ENCODE measurements at regions not wholly inside any gene's neighbourhood (a gene's known extent, or its start where the extent isn't known, plus 50 kb on each side); places are given as distances from the start of the nearest gene placed in this dataset.

GRCh38 chr5:158436271-158437065, 577.5 kb upstream of the CLINT1 start:
- DNase-seq, result no peak

DNA sequence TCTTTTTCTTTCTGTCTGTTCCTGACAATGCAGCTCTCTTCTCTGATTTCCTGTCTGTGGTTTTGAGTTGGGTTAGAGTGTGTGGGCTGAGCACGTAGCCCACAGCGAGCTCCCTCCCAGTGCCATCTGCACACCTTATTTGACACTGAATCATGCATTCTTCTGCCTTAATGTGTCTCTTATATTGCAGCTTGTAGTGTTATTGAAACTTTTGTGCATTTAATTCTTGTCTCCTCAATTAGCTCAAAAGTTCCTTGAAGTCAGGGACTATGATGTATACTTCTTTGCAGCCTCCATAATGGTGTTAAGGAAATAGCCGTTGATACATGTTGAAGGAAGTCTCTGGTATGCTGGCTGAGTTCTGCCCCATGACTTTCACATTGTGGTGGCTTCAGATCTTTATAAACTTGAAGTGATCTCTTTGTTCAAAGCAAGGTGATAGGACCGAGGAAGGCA, 576.2 kb upstream of the CLINT1 start:
- no peak for DNase-seq

DNA sequence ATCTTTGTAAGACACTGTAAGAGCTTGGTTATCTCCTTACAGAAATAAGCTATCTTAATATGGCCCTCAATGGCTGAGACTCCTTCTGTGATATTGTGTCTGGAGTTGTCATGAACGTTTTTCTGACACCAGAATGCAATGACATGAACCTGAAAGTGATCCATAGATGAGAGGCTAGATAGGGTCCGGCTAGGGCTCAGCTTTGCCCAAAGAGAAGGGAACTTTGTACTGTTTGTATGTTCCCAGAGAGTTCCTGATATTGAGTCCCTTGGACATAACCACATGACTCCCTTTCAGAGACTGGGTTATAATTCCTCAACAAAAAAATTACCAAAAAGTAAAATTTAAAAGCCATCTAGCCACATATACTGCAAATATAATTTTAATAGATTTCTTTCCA, 575.8 kb upstream of the CLINT1 start:
- no peak for DNase-seq

DNA sequence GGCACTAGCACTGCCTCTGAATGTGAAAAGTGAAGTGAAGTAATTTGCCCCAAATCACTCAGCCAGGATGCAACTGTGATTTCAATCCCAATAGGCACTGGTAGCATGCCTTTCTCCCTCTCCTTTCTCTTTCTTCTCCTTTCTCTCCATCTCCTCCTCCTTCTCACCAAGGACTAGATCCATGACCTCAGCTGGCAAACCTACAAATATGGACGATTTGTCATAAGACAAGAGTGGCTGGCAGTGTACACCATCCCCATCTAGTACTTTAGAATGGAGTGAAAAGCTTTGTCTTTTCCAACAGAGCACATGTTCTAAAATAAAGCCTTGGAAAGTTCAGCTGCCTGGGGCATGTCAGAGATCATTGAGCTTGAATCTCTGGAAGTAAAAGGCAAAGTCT, 574.7 kb upstream of the CLINT1 start:
- DNase-seq, result no peak

DNA sequence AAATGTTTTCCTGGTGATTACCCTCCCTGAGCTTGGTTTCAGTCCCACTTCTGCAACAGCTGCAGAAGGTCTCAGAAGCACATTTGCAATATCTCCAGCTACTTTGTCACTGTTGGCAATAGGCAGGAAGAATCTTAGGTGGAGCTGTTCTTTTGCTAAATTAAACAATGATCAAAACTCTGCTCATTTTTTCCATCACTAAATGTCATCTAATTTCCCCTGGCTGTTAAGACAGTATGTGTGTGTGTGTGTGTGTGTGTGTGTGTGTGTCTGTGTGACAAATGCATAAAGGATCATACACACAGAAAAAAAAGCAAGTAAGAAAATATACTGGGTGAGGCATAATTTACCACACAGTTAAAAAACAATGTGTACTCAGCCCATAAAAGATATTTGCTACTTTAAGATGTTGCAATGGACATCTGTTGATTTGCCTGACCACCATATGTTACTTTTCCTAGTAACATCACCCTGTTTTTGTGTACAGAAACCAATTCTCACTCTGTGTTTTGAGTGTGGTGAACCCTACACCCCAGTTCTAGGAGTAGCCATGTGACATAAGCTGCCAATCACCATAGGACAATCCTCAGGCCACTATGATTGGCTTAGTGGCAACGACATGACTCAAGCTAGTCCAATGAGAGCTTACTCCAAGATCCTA, 572.6 kb upstream of the CLINT1 start:
- DNase-seq, result peak; percentile 19

GRCh38 chr5:158430798-158431167, 571.8 kb upstream of the CLINT1 start:
- DNase-seq, result no peak

DNA sequence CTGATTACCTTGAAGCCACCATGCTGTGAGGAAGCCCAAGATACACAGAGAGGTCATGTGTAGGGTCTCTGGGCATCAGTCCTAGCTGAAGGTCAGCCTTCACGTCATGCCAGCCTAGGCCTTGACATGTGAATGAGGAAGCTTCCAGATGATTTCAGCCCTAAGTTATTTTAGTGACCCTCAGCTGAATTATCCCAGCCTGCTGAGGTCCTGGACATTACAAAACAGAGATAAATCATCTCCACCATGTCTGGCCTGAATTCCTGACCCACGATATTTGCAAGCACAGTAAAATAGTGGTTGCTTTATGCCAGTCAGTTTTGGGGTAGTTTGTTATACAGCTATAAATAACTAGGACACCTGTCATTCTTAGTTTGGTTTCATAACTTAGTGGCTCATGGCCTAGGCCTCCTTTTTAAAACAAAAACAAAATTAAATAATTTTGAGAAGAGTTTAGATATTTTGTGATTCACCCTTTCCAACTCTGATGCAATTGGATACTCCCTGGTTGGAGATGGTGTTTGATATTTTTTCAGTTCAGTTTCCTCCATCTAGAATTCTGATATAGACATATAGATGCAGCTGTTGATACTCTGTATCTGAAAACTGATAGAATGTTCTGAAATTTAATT, 571.3 kb upstream of the CLINT1 start:
- DNase-seq, result no peak

DNA sequence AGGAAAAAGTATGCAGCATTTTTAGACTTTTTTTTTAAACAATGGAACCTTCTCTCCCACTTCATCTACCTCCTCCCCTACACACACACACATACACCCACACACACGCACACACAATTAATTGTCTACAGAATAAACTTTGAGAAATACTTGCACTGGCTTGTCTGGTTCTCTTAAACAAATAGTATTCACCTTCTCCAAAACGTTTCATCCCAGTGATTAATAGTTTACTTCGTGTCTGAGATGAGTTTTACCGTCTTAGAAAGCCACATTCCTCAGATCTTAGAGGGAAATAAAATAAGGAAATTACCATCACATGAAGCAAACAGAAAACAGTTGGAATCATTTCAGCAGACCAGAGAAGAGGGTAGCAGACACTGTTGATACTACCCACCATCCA, 570.6 kb upstream of the CLINT1 start:
- DNase-seq, result no peak

DNA sequence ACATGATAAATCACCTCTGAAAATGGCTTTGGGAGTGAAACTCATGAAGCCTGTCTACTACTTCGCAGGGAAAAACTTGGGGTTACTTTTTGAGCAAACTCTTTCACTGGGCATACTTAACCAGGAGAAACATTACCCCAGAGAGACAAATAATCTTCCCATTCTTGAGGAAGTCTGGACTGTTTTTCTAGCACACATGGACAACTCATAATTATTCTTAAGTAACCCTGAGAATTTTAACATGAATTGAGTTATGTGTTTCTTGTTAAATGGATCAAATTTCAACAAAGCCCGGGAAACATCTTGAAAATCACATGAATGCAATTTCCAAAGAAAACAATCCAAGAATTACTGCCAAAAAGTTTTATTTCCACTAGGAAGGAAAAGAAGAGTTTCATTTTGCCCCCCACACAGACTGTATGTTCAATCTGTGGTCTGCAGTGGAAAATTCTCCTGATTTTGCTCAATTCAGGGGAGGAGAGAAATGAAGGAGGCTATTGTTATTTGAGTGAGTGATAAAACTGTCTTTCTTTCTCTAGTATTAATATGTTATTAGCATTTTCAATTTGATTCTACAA, 564.8 kb upstream of the CLINT1 start:
- DNase-seq, result peak; percentile 3

DNA sequence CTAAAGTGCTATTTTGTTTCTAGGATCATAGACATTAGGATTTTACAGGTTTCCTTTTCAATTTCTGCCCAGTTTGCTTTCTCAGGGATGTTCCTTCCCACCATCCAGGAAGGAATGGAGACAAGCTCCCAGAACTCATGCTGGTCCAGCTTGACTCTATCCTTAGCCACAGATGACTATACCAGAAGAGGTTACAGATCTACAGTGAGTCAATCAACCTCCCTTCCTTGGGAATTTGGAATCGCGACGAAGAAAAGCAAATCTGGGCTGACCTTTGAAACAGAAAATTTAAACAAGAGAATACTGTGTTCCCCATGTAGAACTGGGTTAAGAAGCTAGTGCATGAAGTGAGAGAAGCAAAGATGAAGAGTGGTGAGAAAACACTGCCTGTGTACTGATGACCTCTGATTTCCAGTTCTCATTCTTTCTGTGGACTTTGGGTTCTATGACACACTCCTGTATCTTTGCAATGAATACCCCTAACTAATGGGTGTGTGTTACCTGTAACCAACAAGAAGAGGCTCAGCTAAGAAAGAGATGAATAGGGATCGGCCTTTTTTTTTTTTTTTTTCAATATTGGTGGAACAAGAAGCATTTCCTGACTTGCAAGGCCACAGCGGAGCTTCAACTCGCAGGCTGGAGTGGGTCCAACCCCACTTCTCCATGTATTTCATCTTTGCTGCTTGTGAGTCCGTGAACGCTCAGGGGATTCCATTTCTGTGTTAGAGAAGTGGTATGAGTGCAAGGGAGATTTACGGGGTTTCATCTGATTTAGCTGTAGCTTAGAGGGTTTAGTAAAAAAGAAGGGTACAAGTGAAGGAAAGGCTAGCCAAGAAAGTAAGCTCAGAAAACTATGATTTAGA, 563.9 kb upstream of the CLINT1 start:
- peak; percentile 5 for DNase-seq

DNA sequence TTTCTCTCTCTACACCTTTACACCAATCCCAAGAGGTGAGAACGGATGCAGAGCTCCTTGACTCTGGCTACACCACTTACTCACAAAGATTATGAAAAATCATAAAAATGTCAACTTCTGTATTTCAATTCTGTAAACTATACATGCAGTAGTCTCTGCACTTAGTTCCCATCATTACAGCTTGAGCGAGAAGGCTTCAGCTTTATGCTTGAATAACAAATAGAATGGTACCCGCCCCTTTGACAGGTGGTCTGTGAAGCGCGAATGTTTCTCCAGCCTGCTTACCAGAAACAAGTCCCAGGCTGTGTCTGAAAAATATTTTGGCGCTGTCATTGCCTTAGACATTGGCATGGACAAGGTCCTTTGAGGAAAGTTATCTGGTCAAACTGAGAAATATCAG, 562.4 kb upstream of the CLINT1 start:
- no peak for DNase-seq

DNA sequence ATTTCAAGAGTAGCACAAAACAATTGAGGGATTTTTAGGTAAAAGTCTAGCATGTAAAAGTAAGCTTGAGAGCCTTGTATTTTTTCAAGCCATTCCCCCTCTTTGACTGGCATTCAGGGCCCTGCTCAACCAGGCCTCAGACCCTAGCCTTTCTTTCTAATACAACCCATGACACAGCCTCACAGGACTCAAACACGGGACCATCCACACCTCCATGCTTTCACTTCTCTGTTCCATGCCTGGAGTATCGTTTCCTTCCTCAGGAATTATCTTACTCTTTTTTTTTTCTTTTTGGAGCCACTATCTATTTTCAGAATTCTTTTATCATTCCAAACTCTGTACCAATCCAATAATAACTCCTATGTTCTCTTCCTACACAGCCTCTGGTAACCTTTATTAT, 560.2 kb upstream of the CLINT1 start:
- no peak for DNase-seq

DNA sequence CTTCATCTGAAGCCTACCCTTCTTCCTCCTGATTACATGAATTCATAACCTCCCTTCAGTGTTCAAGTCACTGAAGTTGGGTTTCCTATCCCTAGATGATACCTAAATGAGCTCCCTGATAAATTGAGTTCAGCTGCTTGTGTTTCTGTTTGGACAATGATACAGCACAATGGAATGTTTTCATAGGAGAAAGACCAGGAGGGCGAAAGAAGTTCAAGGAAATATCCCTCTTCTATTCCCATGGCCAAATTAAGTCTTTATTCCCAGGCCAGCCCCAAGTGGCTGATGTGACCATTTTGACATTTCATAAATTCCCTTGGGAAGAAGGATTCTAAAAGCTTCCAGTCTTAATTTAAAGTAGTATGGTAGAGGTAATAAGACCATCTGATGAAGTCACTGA, 555.8 kb upstream of the CLINT1 start:
- no peak for DNase-seq

GRCh38 chr5:158414333-158414762, 555.4 kb upstream of the CLINT1 start:
- DNase-seq, result no peak

DNA sequence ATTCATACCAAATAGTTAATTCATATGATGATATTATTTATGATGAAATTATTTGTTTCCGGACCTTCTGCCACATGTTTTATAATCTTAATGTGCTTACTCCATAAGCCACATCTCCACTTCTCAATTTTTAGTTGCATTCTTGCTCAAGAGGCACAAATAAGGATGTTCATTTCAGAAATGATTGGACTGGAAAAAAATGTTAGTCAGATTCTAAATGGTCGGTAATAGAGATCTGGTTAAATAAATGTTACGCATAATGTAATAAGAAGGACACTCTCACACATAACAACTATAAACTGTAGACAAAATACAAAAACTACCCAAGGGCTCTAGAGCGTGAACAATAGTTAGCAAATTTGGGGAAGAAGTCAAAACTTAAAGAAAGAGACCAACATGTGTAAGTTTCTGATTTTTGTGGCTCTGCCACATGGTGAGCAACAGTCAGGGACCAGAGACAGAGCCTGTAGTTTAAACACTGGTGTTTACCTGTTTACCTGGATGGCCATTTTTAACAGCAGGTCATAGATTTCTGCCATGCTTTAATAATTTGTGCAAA, 554.3 kb upstream of the CLINT1 start:
- no peak for DNase-seq

- DNase-seq, result no peak
These were observed 552.0 kb upstream of the CLINT1 start for GRCh38 chr5:158410976-158411375.

DNA sequence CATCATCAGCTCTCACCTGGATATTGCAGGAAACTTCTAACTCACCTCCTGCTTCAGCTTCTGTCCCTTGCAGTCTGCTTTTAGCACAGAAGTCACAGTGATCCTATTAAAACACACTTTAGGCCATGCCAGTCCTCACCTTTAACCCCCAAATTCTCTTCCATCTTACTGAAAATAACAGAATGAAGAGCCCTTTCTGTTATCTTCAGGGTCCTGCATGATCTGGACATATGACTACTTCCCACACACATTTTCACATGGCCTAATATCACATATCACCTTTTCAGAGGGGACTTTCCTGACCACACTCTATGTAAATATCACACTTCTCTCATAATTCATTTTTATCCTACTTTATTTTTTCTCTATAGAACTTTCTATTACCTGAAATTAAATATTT, 550.6 kb upstream of the CLINT1 start:
- DNase-seq, result no peak

GRCh38 chr5:158407824-158408195, 548.9 kb upstream of the CLINT1 start:
- no peak for DNase-seq

DNA sequence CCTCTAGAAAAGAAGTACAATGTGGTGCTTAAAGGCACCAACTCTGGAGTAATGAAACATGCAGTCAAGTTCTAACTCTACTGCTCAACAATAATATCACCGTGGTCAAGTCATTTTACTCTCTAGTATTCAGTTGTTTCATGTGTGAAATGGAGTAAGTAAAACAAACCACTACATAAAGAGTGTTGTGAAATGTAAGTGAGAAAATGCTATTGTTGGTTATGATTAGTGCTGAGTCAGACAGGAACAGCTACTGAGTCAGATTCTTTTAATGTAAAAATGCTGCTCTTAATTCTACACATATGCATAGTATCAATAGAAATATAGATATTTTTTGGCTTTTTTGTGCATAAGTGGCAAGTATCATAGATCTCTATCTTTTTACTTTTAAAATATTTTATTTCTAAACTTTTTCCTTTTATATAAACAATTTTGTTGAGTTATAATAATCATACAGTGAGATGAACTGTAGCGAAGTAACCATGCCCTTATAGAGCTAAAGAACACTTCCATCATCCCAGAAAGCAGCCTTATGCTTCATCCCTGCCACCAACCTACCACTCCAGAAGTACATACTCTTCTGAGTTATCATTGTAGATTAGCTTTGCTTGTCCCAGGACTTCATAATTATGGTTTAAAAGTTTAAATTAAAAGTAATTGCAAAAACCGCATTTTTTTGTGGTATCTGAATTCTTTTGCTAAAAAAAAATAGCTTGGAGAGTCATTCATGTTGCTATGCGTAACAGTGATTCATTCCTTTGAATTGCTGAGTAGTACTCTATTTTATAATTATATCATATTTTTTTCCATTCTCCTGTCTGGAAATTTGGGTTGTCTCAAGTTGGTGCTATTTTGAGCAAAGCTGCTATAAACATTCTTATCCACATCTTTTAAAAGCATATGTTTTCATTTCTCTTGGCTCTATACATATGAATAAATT, 548.2 kb upstream of the CLINT1 start:
- no peak for DNase-seq

DNA sequence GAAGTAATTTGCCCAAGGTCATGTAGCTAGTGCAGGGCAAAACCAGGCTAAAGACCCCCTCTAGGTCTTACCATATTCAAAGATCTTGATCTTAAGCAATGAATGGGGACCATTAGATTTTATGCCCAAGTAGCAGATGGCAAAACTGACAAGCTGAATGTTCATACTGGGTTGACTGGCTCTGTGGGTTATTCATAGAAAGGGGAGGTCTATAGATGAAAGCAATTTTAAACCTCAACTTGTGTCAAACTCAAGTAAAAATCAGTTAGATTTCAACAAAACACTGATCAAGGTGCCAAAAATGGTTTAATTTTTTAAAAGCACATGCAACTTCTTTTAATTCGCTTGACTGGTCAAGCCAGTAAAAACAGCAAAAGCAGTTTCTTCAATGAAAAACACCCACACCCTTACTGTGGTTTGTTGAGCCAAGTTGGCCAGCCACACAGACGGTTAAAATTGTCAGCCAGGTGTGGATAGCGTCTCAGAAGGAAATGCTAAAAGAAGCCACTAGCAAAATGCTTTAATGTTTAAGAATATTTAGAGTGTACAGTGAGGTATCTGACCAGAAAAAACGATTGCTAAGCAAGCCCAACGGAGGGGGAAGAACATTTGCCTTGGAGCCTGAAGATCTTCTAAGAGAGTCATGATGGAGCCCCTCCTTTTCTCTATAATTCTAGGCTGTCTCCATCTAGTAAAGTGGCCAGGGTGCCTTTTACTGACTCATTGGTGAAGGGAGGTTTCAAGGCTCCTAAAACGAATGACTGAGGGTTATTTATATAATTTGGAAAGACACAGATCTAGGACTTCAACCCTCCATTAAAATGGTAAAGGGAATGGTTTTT, 539.6 kb upstream of the CLINT1 start:
- DNase-seq, result no peak
